ENCODE measurements at regions not wholly inside any gene's neighbourhood (a gene's known extent, or its start where the extent isn't known, plus 50 kb on each side); places are given as distances from the start of the nearest gene placed in this dataset.

- TF ChIP-seq, protein P1, sequence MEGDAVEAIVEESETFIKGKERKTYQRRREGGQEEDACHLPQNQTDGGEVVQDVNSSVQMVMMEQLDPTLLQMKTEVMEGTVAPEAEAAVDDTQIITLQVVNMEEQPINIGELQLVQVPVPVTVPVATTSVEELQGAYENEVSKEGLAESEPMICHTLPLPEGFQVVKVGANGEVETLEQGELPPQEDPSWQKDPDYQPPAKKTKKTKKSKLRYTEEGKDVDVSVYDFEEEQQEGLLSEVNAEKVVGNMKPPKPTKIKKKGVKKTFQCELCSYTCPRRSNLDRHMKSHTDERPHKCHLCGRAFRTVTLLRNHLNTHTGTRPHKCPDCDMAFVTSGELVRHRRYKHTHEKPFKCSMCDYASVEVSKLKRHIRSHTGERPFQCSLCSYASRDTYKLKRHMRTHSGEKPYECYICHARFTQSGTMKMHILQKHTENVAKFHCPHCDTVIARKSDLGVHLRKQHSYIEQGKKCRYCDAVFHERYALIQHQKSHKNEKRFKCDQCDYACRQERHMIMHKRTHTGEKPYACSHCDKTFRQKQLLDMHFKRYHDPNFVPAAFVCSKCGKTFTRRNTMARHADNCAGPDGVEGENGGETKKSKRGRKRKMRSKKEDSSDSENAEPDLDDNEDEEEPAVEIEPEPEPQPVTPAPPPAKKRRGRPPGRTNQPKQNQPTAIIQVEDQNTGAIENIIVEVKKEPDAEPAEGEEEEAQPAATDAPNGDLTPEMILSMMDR (IDR thresholded peaks at IDR 0.05; ENCODE audit: borderline replicate concordance, extremely low read depth, low read length, poor library complexity, severe bottlenecking), result peak; percentile 21
- TF ChIP-seq EZH2 (IDR thresholded peaks at IDR 0.05; ENCODE audit: borderline replicate concordance, low read depth, low read length, severe bottlenecking), result no peak
- Histone ChIP-seq H3K9me3 (ENCODE audit: insufficient read depth, low read length, severe bottlenecking) (no peaks in the 10 kb centered on the region), H3K4me3 (ENCODE audit: low read depth in 1 of 2, low read length in 2 of 2) (peak overlapping the region; percentile 84 to 89), H3K9ac (ENCODE audit: low read depth, low read length) (peak overlapping the region; percentile 99), H2AFZ (ENCODE audit: low read depth, low read length) (peak overlapping the region; percentile 80), H3K4me2 (ENCODE audit: insufficient read depth, low read length) (peak overlapping the region; percentile 64), H3K27ac (ENCODE audit: low read length) (peak overlapping the region; percentile 88), H3K79me2 (ENCODE audit: insufficient read depth, low read length) (peaks cover 54% of the 10 kb centered on the region), H3K4me1 (ENCODE audit: insufficient read depth, low read length) (peaks cover 41% of the 10 kb centered on the region), H3K36me3 (ENCODE audit: insufficient read depth, low read length) (peaks cover 9% of the 10 kb centered on the region), H4K20me1 (ENCODE audit: insufficient read depth, low read length) (peaks cover 23% of the 10 kb centered on the region), H3K27me3 (ENCODE audit: insufficient read depth, low read length, poor library complexity) (no peaks in the 10 kb centered on the region)
- DNase-seq, result peak; percentile 29
- ATAC-seq (ENCODE audit: insufficient read depth, low read depth), result peak; percentile 7; the same call in 1 of the 3 replicates
These were observed 111.2 kb downstream of the KCNRG start for GRCh38 chr13:50126263-50126992.

GRCh38 chr13:50126993-50127725 lies 111.9 kb downstream of the KCNRG start:
- Histone ChIP-seq H3K4me3 (ENCODE audit: low read depth in 1 of 2, low read length in 2 of 2) (peak overlapping the region in 1 of 2 experiments; percentile 89; a peak in 2 of 4 replicates), H3K9ac (ENCODE audit: low read depth, low read length) (peak overlapping the region; percentile 99)

DNA sequence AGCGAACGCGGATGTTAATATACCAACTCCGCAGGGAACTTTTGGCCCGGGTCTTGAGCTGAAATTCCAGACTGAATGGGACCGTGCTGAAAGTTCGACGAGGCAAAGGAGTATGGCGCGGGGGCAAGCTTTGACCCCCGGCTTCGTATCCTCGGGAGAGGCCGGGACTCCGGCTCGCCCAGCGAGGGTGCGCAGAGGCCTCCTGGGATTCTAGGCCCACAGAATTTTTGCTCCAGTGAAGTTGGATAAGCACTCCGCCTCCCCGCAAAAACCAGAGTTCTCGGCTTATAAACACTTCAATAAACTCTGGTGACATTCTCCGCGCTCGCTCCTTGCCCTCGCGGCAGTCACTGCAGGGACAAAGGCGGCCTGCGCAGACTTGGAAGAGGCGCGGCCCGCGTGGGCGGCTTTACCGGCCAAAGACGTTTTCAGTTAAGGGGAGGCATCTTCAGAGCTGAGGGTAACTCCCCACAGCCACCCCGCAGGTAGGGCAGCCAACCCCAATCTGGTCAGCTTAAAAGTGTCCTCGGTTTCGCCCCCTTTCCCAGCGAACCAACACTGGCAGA lies 112.6 kb downstream of the KCNRG start:
- no peak overlapping the region for H3K4me3 ChIP-seq (ENCODE audit: low read depth in 1 of 2, low read length in 2 of 2)

More at GRCh38 chr13:50126993-50127725, 111.9 kb downstream of the KCNRG start:
- no peak for DNase-seq
- Histone ChIP-seq H3K27me3 (ENCODE audit: insufficient read depth, low read length, poor library complexity) (no peaks in the 10 kb centered on the region), H3K79me2 (ENCODE audit: insufficient read depth, low read length) (peaks cover 47% of the 10 kb centered on the region), H3K4me1 (ENCODE audit: insufficient read depth, low read length) (peaks cover 36% of the 10 kb centered on the region), H3K4me2 (ENCODE audit: insufficient read depth, low read length) (peak overlapping the region; percentile 64), H2AFZ (ENCODE audit: low read depth, low read length) (peak overlapping the region; percentile 80; the same call in 1 of the 2 replicates), H4K20me1 (ENCODE audit: insufficient read depth, low read length) (peaks cover 15% of the 10 kb centered on the region), H3K36me3 (ENCODE audit: insufficient read depth, low read length) (peaks cover 3% of the 10 kb centered on the region; the same call in 1 of the 2 replicates), H3K27ac (ENCODE audit: low read length) (peak overlapping the region; percentile 88), H3K9me3 (ENCODE audit: insufficient read depth, low read length, severe bottlenecking) (no peaks in the 10 kb centered on the region)
- TF ChIP-seq, protein P1 (IDR thresholded peaks at IDR 0.05; ENCODE audit: borderline replicate concordance, extremely low read depth, low read length, poor library complexity, severe bottlenecking), result no peak
- TF ChIP-seq EZH2 (IDR thresholded peaks at IDR 0.05; ENCODE audit: borderline replicate concordance, low read depth, low read length, severe bottlenecking), result no peak
- ATAC-seq (ENCODE audit: insufficient read depth, low read depth), result no peak

More for the DNA sequence above, 112.6 kb downstream of the KCNRG start:
- Histone ChIP-seq H3K9ac (ENCODE audit: low read depth, low read length) (no peak overlapping the region), H3K9me3 (ENCODE audit: insufficient read depth, low read length, severe bottlenecking) (no peaks in the 10 kb centered on the region), H2AFZ (ENCODE audit: low read depth, low read length) (no peak overlapping the region), H3K36me3 (ENCODE audit: insufficient read depth, low read length) (peaks cover 3% of the 10 kb centered on the region; the same call in 1 of the 2 replicates), H3K4me1 (ENCODE audit: insufficient read depth, low read length) (peaks cover 29% of the 10 kb centered on the region), H3K27ac (ENCODE audit: low read length) (no peak overlapping the region), H3K79me2 (ENCODE audit: insufficient read depth, low read length) (peaks cover 41% of the 10 kb centered on the region), H3K4me2 (ENCODE audit: insufficient read depth, low read length) (no peak overlapping the region), H4K20me1 (ENCODE audit: insufficient read depth, low read length) (peaks cover 9% of the 10 kb centered on the region; the same call in 1 of the 2 replicates), H3K27me3 (ENCODE audit: insufficient read depth, low read length, poor library complexity) (no peaks in the 10 kb centered on the region)
- TF ChIP-seq, protein P1 (IDR thresholded peaks at IDR 0.05; ENCODE audit: borderline replicate concordance, extremely low read depth, low read length, poor library complexity, severe bottlenecking), result no peak
- no peak for TF ChIP-seq EZH2 (IDR thresholded peaks at IDR 0.05; ENCODE audit: borderline replicate concordance, low read depth, low read length, severe bottlenecking)
- no peak for DNase-seq
- ATAC-seq (ENCODE audit: insufficient read depth, low read depth), result no peak
